NCI-H524 treated with DMSO at 0.1 percent for 48 hours (cell line): ENCODE measurements at regions not wholly inside any gene's neighbourhood (a gene's known extent, or its start where the extent isn't known, plus 50 kb on each side); places are given as distances from the start of the nearest gene placed in this dataset.
"Not testable (repeated sequence)": the region's sequence is repeated elsewhere in the genome, so short reads cannot be mapped to it uniquely, and the experiment has no call there.

Source experiments
- DNase-seq: peaks from one replicate; lab custom pipeline; 2025; lab: John Stamatoyannopoulos, UW

GRCh38 chr6:118367314-118367713, 180.8 kb upstream of the PLN start:
- no peak for DNase-seq

GRCh38 chr6:118370722-118371121, 177.4 kb upstream of the PLN start:
- DNase-seq, result no peak

- no peak for DNase-seq
These were observed 176.1 kb upstream of the PLN start for GRCh38 chr6:118371955-118372354.

- no peak for DNase-seq
These were observed 175.7 kb upstream of the PLN start for GRCh38 chr6:118372413-118372812.

- peak; percentile 97 for DNase-seq
These were observed 170.2 kb upstream of the PLN start for GRCh38 chr6:118377711-118378414.

GRCh38 chr6:118380620-118381019, 167.5 kb upstream of the PLN start:
- DNase-seq, result not testable (repeated sequence)

- no peak for DNase-seq
These were observed 166.0 kb upstream of the PLN start for GRCh38 chr6:118382126-118382525.

- DNase-seq, result no peak
These were observed 164.2 kb upstream of the PLN start for GRCh38 chr6:118383924-118384323.

GRCh38 chr6:118386975-118387374, 161.1 kb upstream of the PLN start:
- DNase-seq, result no peak

- DNase-seq, result no peak
These were observed 160.0 kb upstream of the PLN start for GRCh38 chr6:118387921-118388701.

GRCh38 chr6:118391086-118391485, 157.0 kb upstream of the PLN start:
- no peak for DNase-seq

GRCh38 chr6:118394106-118394505, 154.0 kb upstream of the PLN start:
- DNase-seq, result no peak

- DNase-seq, result no peak
These were observed 151.1 kb upstream of the PLN start for GRCh38 chr6:118396969-118397368.

GRCh38 chr6:118397671-118398465, 150.2 kb upstream of the PLN start:
- DNase-seq, result no peak

GRCh38 chr6:118400098-118400497, 148.0 kb upstream of the PLN start:
- no peak for DNase-seq

GRCh38 chr6:118400582-118400981, 147.5 kb upstream of the PLN start:
- DNase-seq, result no peak

GRCh38 chr6:118401325-118401975, 146.6 kb upstream of the PLN start:
- no peak for DNase-seq

- no peak for DNase-seq
These were observed 145.1 kb upstream of the PLN start for GRCh38 chr6:118403036-118403435.

- DNase-seq, result no peak
These were observed 139.2 kb upstream of the PLN start for GRCh38 chr6:118408863-118409262.

- no peak for DNase-seq
These were observed 138.1 kb upstream of the PLN start for GRCh38 chr6:118410001-118410400.
